Upper lobe of left lung (tissue), 6 donors: ENCODE measurements at regions not wholly inside any gene's neighbourhood (a gene's known extent, or its start where the extent isn't known, plus 50 kb on each side); places are given as distances from the start of the nearest gene placed in this dataset.
A peak's percentile ranks its signal among the peaks of the same experiment; 100 is the strongest.

Experiments
- ATAC-seq, 2 donors: fragments of 200-7000 bp; cut with Tn5 transposase; one replicate each; pipeline ENCODE4 v1.9.1; 2022; ENCODE audit warnings: mild to moderate bottlenecking in 2 of 2, moderate library complexity in 2 of 2; ENCODE audit not compliant: low FRiP score in 2 of 2
- DNase-seq, 2 donors: peaks; one replicate each; pipeline ENCODE4 v3.0.0-alpha.2; 2019 to 2020
- H3K27ac ChIP-seq, 4 donors: fragments of 200-600 bp; sonication (generic); one replicate each; pipeline ENCODE4 v1.5.1; 2016 to 2019
- H3K27me3 ChIP-seq, 4 donors: fragments of 200-600 bp; sonication (generic); one replicate each; pipeline ENCODE4 v1.5.1; 2017 to 2019
- H3K36me3 ChIP-seq, 4 donors: fragments of 200-600 bp; sonication (generic); one replicate each; pipeline ENCODE4 v1.5.1; 2016 to 2019
- H3K4me1 ChIP-seq, 4 donors: fragments of 200-600 bp; sonication (generic); one replicate each; pipeline ENCODE4 v1.5.1; 2018 to 2019
- H3K4me3 ChIP-seq, 4 donors: fragments of 200-600 bp; sonication (generic); one replicate each; pipeline ENCODE4 v1.5.1; 2017 to 2019; ENCODE audit warnings: mild to moderate bottlenecking in 2 of 4, moderate library complexity in 1 of 4
- H3K9me3 ChIP-seq, 4 donors: fragments of 200-600 bp; sonication (generic); one replicate each; pipeline ENCODE4 v1.5.1; 2018 to 2019
- CTCF ChIP-seq, 6 experiments: fragments of 450-650 bp in 4 of 6; fragments of 200-600 bp in 2 of 6; sonication (generic) in 2 of 6; IDR thresholded peaks; one replicate each; pipeline ENCODE4 v1.5.1; 2016 to 2019; ENCODE audit warnings: antibody characterized with exemption in 6 of 6
- EP300 ChIP-seq, 4 donors: sonication (generic); formaldehyde crosslinking; IDR thresholded peaks; one replicate each; pipeline ENCODE4 v1.5.1; 2017; ENCODE audit warnings: antibody characterized with exemption in 4 of 4, control low read depth in 2 of 4
- POLR2A ChIP-seq, 4 donors: fragments of 450-650 bp; IDR thresholded peaks; one replicate each; pipeline ENCODE4 v1.5.1; 2016 to 2017; ENCODE audit warnings: antibody characterized with exemption in 4 of 4, mild to moderate bottlenecking in 2 of 4
- POLR2AphosphoS5 ChIP-seq, 2 donors: sonication (generic); formaldehyde crosslinking; IDR thresholded peaks; one replicate each; pipeline ENCODE4 v1.5.1; 2017; ENCODE audit warnings: antibody characterized with exemption in 2 of 2
- WGBS, 2 donors: methylation state at CpG; one replicate each; pipeline ENCODE4 v1.1.5; 2017 to 2018; 5-methylcytosine and 5-hydroxymethylcytosine counted together
- donor health status: DM: no; HTN: no; CAD: no; lungs with moderate emphysema.
- donor health status: DM: no; HTN: yes; CAD: no; lungs with severe emphysema.

GRCh38 chrX:134146493-134146892 is 90.5 kb upstream of the CCDC160 start:
- no peak for ATAC-seq
- no peak overlapping the region for H3K27ac ChIP-seq
- H3K36me3 ChIP-seq: no peaks in the 10 kb centered on the region
- H3K9me3 ChIP-seq: no peaks in the 10 kb centered on the region
- TF ChIP-seq POLR2A (IDR thresholded peaks at IDR 0.05): no peak
- TF ChIP-seq EP300 (IDR thresholded peaks at IDR 0.05): no peak
- TF ChIP-seq CTCF (IDR thresholded peaks at IDR 0.05): no peak
- TF ChIP-seq POLR2AphosphoS5 (IDR thresholded peaks at IDR 0.05): no peak
- H3K27me3 ChIP-seq: no peaks in the 10 kb centered on the region
- no peak overlapping the region for H3K4me3 ChIP-seq
- DNase-seq: no peak
- no peaks in the 10 kb centered on the region for H3K4me1 ChIP-seq
- WGBS, 2 donors: 75% methylated on average over 6 of the region's 6 CpGs

- Histone ChIP-seq H3K36me3 (no peaks in the 10 kb centered on the region), H3K4me1 (no peaks in the 10 kb centered on the region), H3K27ac (no peak overlapping the region), H3K9me3 (no peaks in the 10 kb centered on the region), H3K4me3 (peak overlapping the region in 2 of 4 donors; percentile 17 to 26), H3K27me3 (no peaks in the 10 kb centered on the region)
- ATAC-seq: no peak
- DNase-seq: no peak
- 61 to 63% methylated on average over 7 to 9 of the region's 9 CpGs for WGBS, 2 donors
- no peak for TF ChIP-seq POLR2AphosphoS5 (IDR thresholded peaks at IDR 0.05)
- no peak for TF ChIP-seq POLR2A (IDR thresholded peaks at IDR 0.05)
- TF ChIP-seq EP300 (IDR thresholded peaks at IDR 0.05): no peak
- no peak for TF ChIP-seq CTCF (IDR thresholded peaks at IDR 0.05)
These were observed 88.8 kb upstream of the CCDC160 start for GRCh38 chrX:134148172-134148692.

- Histone ChIP-seq H3K9me3 (no peaks in the 10 kb centered on the region), H3K36me3 (no peaks in the 10 kb centered on the region), H3K27ac (no peak overlapping the region), H3K27me3 (no peaks in the 10 kb centered on the region), H3K4me1 (no peaks in the 10 kb centered on the region), H3K4me3 (no peak overlapping the region)
- DNase-seq (no peak), ATAC-seq (no peak)
- 90 to 95% methylated on average over 4 to 5 of the region's 5 CpGs for WGBS, 2 donors
- TF ChIP-seq CTCF (IDR thresholded peaks at IDR 0.05): no peak
- TF ChIP-seq POLR2A (IDR thresholded peaks at IDR 0.05): no peak
- no peak for TF ChIP-seq POLR2AphosphoS5 (IDR thresholded peaks at IDR 0.05)
- no peak for TF ChIP-seq EP300 (IDR thresholded peaks at IDR 0.05)
These were observed 78.0 kb upstream of the CCDC160 start for GRCh38 chrX:134158821-134159512.

- no peaks in the 10 kb centered on the region for H3K9me3 ChIP-seq
- no peak overlapping the region for H3K4me3 ChIP-seq
- H3K27ac ChIP-seq: no peak overlapping the region
- no peaks in the 10 kb centered on the region for H3K27me3 ChIP-seq
- no peak for DNase-seq
- WGBS, 2 donors: 46 to 55% methylated on average over 2 of the region's 2 CpGs
- no peaks in the 10 kb centered on the region for H3K4me1 ChIP-seq
- no peak for TF ChIP-seq EP300 (IDR thresholded peaks at IDR 0.05)
- no peak for TF ChIP-seq CTCF (IDR thresholded peaks at IDR 0.05)
- no peak for TF ChIP-seq POLR2A (IDR thresholded peaks at IDR 0.05)
- no peak for TF ChIP-seq POLR2AphosphoS5 (IDR thresholded peaks at IDR 0.05)
- ATAC-seq: no peak
- H3K36me3 ChIP-seq: no peaks in the 10 kb centered on the region
These were observed 75.8 kb upstream of the CCDC160 start for GRCh38 chrX:134161162-134161561.

GRCh38 chrX:134162032-134162431 is 75.0 kb upstream of the CCDC160 start:
- Histone ChIP-seq H3K4me3 (no peak overlapping the region), H3K4me1 (no peaks in the 10 kb centered on the region), H3K9me3 (no peaks in the 10 kb centered on the region), H3K27me3 (no peaks in the 10 kb centered on the region), H3K36me3 (no peaks in the 10 kb centered on the region), H3K27ac (no peak overlapping the region)
- DNase-seq: no peak
- no peak for ATAC-seq
- TF ChIP-seq POLR2A (IDR thresholded peaks at IDR 0.05) (no peak), POLR2AphosphoS5 (IDR thresholded peaks at IDR 0.05) (no peak), CTCF (IDR thresholded peaks at IDR 0.05) (no peak), EP300 (IDR thresholded peaks at IDR 0.05) (no peak)
